ENCODE measurements at regions not wholly inside any gene's neighbourhood (a gene's known extent, or its start where the extent isn't known, plus 50 kb on each side); places are given as distances from the start of the nearest gene placed in this dataset.

DNA sequence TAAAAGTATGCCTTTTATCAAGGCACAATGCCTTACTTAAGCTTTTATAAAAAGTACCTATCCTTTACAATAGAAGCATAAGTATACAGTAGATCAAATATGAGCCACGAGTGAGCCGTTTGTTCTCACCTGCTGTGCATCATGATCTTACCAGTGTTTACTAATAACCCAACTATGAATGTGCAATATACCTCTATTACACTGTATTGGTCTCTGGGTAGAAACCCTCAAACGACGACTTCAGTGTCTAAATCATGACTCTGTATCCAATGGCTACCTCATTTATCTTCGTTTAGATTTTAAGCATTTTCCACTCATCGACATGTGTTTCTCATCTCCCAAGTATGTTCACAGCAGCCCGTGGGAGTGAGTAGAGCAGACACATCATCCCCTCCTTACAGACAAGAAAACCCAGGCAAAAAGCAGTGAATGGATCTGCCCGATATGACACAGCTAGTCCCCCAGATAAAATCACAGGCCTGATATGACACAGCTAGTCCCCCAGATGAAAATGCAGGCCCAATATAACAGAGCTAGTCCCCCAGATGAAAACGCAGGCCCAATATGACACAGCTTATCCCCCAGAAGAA, 279.8 kb downstream of the TNS1 start:
- Histone ChIP-seq H3K36me3 (no peaks in the 10 kb centered on the region), H3K4me3 (ENCODE audit: low read depth in 1 of 2, low read length in 1 of 2) (no peak overlapping the region), H3K27me3 (peaks cover 15% of the 10 kb centered on the region), H3K27ac (no peak overlapping the region), H3K9me3 (no peaks in the 10 kb centered on the region), H3K4me1 (ENCODE audit: control insufficient read depth in 1 of 2, insufficient read depth in 1 of 2, low read depth in 1 of 2, low read length in 1 of 2) (no peaks in the 10 kb centered on the region)
- TF ChIP-seq CTCF (IDR thresholded peaks at IDR 0.05) = no peak

DNA sequence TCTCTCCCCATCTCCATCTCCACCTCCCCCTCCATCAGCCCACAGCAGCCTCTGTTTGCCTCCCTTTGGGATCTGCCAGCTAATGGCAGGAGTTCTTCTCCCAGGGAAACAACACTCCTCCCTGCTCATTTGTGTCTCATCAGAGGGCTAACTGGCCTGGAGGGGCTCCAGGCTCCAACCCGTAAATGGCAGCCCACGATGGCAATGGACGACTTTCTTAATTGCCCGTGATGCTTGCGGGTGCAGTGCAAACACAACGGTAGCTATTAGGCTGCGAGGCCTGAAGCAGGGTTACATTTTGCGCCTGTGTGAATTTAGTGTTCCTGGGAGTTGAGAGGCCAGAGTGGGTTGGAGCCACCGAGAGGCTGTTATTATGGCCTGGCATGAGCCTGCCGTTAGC, 285.1 kb downstream of the TNS1 start:
- no peak overlapping the region for H3K4me3 ChIP-seq (ENCODE audit: low read depth in 1 of 2, low read length in 1 of 2)
- no peaks in the 10 kb centered on the region for H3K36me3 ChIP-seq
- no peaks in the 10 kb centered on the region for H3K4me1 ChIP-seq (ENCODE audit: control insufficient read depth in 1 of 2, insufficient read depth in 1 of 2, low read depth in 1 of 2, low read length in 1 of 2)
- H3K27ac ChIP-seq = no peak overlapping the region
- no peak for TF ChIP-seq CTCF (IDR thresholded peaks at IDR 0.05)
- H3K27me3 ChIP-seq = peaks cover 37% of the 10 kb centered on the region
- H3K9me3 ChIP-seq = no peaks in the 10 kb centered on the region

DNA sequence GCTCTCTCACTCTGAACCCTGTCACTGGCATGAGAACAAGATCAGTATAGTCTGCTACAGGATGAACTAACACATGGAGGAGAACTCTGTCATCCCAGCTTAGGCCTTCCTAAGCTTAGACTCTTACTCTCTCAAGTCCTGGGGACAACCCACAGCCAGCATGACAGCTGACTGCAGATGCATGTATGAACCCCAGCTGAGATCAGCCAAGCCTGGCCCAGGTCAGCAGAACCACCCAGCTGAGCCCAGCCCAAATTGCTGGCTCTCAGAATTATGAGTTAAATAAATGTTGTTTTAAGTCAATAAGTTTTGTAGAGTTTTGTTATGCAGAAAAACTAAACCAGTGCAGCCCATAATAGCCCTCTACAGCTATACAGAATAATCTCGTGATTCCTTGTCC, 287.3 kb downstream of the TNS1 start:
- Histone ChIP-seq H3K27me3 (peaks cover 49% of the 10 kb centered on the region), H3K27ac (no peak overlapping the region), H3K36me3 (no peaks in the 10 kb centered on the region), H3K4me1 (ENCODE audit: control insufficient read depth in 1 of 2, insufficient read depth in 1 of 2, low read depth in 1 of 2, low read length in 1 of 2) (no peaks in the 10 kb centered on the region), H3K9me3 (no peaks in the 10 kb centered on the region), H3K4me3 (ENCODE audit: low read depth in 1 of 2, low read length in 1 of 2) (no peak overlapping the region)
- no peak for TF ChIP-seq CTCF (IDR thresholded peaks at IDR 0.05)

GRCh38 chr2:217714287-217714751, 288.5 kb downstream of the TNS1 start:
- peaks cover 42% of the 10 kb centered on the region for H3K27me3 ChIP-seq
- TF ChIP-seq CTCF (IDR thresholded peaks at IDR 0.05) = no peak

GRCh38 chr2:217713395-217714286, 289.2 kb downstream of the TNS1 start:
- no peaks in the 10 kb centered on the region for H3K36me3 ChIP-seq
- H3K9me3 ChIP-seq = no peaks in the 10 kb centered on the region
- no peak overlapping the region for H3K27ac ChIP-seq
- peaks cover 42% of the 10 kb centered on the region for H3K27me3 ChIP-seq
- H3K4me1 ChIP-seq (ENCODE audit: control insufficient read depth in 1 of 2, insufficient read depth in 1 of 2, low read depth in 1 of 2, low read length in 1 of 2) = no peaks in the 10 kb centered on the region
- no peak overlapping the region for H3K4me3 ChIP-seq (ENCODE audit: low read depth in 1 of 2, low read length in 1 of 2)
- TF ChIP-seq CTCF (IDR thresholded peaks at IDR 0.05) = peak; percentile 75

More at GRCh38 chr2:217714287-217714751, 288.5 kb downstream of the TNS1 start:
- Histone ChIP-seq H3K4me1 (ENCODE audit: control insufficient read depth in 1 of 2, insufficient read depth in 1 of 2, low read depth in 1 of 2, low read length in 1 of 2) (no peaks in the 10 kb centered on the region), H3K27ac (no peak overlapping the region), H3K36me3 (no peaks in the 10 kb centered on the region), H3K9me3 (no peaks in the 10 kb centered on the region), H3K4me3 (ENCODE audit: low read depth in 1 of 2, low read length in 1 of 2) (no peak overlapping the region)

Data from neutrophil (primary cell).